ENCODE measurements at regions not wholly inside any gene's neighbourhood (a gene's known extent, or its start where the extent isn't known, plus 50 kb on each side); places are given as distances from the start of the nearest gene placed in this dataset.

DNA sequence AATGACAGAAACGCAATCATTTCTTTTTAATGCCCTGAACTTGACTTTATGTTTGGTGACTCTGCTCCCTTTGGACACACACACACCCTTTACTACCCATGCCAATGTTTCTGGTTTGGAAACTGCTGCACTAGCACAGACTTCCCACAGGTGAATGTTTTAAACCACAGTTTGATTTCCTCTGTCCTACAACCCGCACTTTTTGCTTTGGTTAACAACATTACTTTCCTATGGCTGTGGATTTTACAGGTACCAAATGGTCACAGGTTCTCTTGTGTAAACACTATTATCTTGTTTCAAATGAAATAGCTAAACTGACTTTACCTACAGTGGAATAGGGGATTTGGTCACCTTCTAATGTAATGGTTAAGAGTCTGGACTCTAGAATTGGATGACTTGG, 51.5 kb upstream of the ZNF644 start:
- DNase-seq = no peak
- no peaks in the 10 kb centered on the region for H3K36me3 ChIP-seq
- no peak overlapping the region for H3K4me3 ChIP-seq
- H3K9me3 ChIP-seq = no peaks in the 10 kb centered on the region
- no peaks in the 10 kb centered on the region for H3K27me3 ChIP-seq

DNA sequence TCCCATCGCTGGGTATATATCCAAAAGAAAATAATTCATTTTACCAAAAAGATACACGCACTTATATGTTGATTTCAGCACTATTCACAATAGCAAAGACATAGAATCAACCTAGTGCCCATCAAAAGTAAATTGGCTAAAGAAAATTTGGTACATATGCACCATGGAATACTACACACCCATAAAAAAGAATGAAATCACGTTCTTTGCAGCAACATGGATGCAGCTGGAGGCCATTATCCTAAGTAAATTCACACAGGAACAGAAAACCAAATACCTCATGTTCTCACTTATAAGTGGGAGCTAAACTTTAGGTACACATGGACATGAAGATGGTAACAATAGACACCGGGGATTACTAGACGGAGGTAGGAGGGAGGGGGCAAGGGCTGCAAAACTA, 50.0 kb upstream of the ZNF644 start:
- DNase-seq = no peak
- H3K36me3 ChIP-seq = no peaks in the 10 kb centered on the region
- no peaks in the 10 kb centered on the region for H3K27me3 ChIP-seq
- H3K4me3 ChIP-seq = no peak overlapping the region
- H3K9me3 ChIP-seq = no peaks in the 10 kb centered on the region

Measured in MG63 (cell line).